ENCODE measurements at regions not wholly inside any gene's neighbourhood (a gene's known extent, or its start where the extent isn't known, plus 50 kb on each side); places are given as distances from the start of the nearest gene placed in this dataset.

DNA sequence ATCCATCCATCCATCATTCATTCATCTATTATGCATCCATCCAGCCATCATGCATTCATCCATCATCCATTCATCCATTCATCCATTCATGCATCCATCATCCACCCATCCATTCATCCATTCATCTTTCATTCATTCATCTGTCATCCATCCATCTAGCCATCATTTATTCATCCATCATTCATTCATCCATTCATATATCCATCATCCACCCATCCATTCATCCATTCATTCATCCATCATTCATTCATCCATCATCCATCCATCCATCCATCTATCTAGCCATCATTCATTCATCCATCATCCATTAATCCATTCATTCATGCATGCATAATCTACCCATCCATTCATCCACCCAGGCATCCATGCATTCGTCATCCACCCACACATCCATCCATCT is 1450.3 kb downstream of the TBC1D22A start:
- TF ChIP-seq, protein P1, sequence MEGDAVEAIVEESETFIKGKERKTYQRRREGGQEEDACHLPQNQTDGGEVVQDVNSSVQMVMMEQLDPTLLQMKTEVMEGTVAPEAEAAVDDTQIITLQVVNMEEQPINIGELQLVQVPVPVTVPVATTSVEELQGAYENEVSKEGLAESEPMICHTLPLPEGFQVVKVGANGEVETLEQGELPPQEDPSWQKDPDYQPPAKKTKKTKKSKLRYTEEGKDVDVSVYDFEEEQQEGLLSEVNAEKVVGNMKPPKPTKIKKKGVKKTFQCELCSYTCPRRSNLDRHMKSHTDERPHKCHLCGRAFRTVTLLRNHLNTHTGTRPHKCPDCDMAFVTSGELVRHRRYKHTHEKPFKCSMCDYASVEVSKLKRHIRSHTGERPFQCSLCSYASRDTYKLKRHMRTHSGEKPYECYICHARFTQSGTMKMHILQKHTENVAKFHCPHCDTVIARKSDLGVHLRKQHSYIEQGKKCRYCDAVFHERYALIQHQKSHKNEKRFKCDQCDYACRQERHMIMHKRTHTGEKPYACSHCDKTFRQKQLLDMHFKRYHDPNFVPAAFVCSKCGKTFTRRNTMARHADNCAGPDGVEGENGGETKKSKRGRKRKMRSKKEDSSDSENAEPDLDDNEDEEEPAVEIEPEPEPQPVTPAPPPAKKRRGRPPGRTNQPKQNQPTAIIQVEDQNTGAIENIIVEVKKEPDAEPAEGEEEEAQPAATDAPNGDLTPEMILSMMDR (IDR thresholded peaks at IDR 0.05; ENCODE audit: low read depth, low read length, missing control alignments), result no peak
- no peak for DNase-seq (ENCODE audit: low read depth)
- no peak overlapping the region for H3K4me3 ChIP-seq (ENCODE audit: low read depth, low read length)
- in situ Hi-C loops (cut with HindIII; ENCODE audit: low sequenced_read_pairs), result no loop called here

DNA sequence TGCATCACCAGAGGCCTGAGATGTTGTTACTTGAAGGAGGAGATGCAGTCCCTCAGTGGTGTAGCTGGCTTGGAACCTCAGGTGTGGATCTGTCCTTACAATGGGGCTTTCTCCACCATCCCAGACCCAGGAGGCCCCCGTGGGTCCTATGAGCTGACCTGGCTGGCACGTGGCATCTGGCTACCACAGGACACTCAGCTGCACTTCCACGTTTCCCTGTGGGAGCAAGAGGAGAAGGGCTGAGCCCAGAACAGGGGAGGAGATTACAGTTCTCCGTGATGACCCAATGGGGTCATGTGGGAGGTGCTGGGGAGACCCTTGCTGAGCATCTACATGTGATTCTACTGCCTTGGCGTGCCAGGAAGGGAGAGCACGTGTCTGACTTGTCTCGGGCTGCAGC is 1448.4 kb downstream of the TBC1D22A start:
- H3K4me3 ChIP-seq (ENCODE audit: low read depth, low read length), result no peak overlapping the region
- TF ChIP-seq, protein P1 (IDR thresholded peaks at IDR 0.05; ENCODE audit: low read depth, low read length, missing control alignments), result no peak
- in situ Hi-C loops (cut with HindIII; ENCODE audit: low sequenced_read_pairs), result no loop called here
- DNase-seq (ENCODE audit: low read depth), result no peak

DNA sequence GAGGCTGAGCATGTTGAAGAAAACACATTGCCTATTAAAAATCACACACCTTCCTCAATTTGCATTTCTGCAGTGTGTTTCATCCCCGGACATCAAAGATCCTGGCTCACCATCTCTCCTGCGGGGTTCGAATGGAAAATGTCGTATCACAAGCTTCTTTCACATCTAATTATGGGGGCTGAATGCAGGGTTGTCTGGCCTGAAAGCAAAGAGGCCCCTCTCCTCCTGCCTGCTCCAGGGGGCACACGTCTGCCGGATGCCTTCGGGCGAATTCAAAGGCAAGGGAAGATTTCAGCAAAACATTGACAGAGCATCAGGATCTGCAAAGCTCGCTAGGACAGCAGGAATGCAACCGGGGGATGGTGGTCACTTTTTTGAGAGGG is 1447.7 kb downstream of the TBC1D22A start:
- DNase-seq (ENCODE audit: low read depth), result no peak

DNA sequence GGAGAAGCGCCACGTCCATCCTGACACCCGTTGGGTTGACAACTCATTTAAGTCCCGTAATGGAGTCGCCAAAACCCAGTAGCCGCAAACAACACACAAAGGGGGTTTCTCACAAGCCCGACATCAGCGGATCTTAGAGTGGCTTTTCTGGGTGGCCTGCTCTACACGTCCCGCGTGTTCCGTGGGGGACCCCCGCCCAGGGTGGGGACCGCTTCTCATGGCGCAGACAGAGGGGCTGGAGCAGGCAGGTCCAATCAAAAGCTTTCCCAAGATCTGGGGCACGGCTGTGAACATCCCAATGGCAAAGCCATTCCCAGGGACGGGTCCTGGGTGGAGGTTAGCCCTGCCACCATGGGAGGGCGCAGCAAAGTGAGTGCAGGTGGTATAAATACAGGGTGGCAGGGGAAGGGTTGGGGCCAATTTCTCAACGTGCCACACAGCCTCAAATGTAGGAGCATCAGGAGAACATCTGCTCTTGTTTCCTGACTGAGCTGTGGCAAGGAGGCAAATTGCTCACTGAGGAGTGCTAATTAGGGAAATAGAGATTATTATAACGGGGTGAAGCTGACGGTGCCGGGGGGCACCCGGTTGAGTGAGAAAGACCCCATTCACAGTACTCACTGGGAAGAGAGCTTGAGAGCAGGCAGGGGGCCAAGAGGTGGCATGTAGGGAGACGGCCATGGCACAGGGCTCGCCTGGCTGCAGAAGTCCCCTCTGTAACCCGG is 1447.2 kb downstream of the TBC1D22A start:
- TF ChIP-seq, protein P1 (IDR thresholded peaks at IDR 0.05; ENCODE audit: low read depth, low read length, missing control alignments), result no peak
- H3K4me3 ChIP-seq (ENCODE audit: low read depth, low read length), result no peak overlapping the region
- no peak for DNase-seq (ENCODE audit: low read depth)
- in situ Hi-C loops (cut with HindIII; ENCODE audit: low sequenced_read_pairs), result no loop called here

More for the DNA sequence above, 1447.7 kb downstream of the TBC1D22A start:
- TF ChIP-seq, protein P1 (IDR thresholded peaks at IDR 0.05; ENCODE audit: low read depth, low read length, missing control alignments), result no peak
- no peak overlapping the region for H3K4me3 ChIP-seq (ENCODE audit: low read depth, low read length)
- in situ Hi-C loops (cut with HindIII; ENCODE audit: low sequenced_read_pairs), result no loop called here

DNA sequence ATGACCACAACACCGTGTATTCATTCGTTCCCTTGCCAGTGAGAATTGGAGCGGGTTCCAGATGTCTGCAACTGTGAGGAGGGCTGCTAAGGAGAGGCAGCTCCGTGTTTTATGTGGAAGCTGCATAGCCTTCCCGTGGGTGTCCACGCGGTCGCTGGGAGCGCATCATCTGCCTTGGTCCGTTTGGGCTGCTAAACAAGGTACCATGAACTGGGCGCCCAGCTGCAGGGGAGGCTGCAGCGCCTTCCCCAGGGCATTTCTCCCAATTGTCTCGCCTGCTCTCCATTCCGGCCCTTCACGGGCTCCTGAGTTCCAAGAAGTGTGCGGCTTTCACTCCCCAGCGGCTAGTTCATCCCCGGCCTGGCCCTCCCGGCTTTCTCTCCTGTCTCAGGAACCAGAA is 1446.4 kb downstream of the TBC1D22A start:
- in situ Hi-C loops (cut with HindIII; ENCODE audit: low sequenced_read_pairs), result no loop called here
- TF ChIP-seq, protein P1 (IDR thresholded peaks at IDR 0.05; ENCODE audit: low read depth, low read length, missing control alignments), result no peak
- DNase-seq (ENCODE audit: low read depth), result no peak
- H3K4me3 ChIP-seq (ENCODE audit: low read depth, low read length), result no peak overlapping the region

DNA sequence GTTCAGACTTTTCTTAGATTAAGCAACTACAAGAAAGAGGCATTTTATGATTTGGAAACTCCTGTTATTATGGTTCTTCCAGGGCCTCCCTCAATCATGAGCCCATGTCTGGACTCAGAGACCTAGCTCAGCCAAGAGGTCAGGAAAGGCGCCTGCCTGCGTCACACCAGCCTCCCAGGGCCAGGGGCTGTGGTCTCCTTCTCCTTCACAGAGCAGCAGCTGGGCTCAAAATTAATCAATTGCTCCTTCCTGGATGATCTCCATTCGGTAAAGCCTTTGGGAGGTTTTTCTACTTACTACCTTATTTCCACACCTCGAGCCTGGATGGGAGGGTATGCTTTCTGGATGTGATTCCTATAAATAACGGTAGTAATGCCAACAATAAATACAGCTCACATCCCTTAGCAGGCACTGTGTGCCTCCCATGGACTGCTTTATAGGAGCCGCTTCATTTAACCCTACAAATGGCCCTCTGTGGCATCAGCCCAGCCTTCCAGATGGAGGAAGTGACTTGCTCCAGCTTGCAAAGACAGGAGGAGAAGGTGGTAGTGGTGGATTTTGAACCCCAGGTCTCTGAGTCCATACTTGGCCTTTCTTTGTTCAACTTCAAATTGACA is 1445.6 kb downstream of the TBC1D22A start:
- TF ChIP-seq, protein P1 (IDR thresholded peaks at IDR 0.05; ENCODE audit: low read depth, low read length, missing control alignments), result no peak
- in situ Hi-C loops (cut with HindIII; ENCODE audit: low sequenced_read_pairs), result no loop called here
- no peak overlapping the region for H3K4me3 ChIP-seq (ENCODE audit: low read depth, low read length)
- DNase-seq (ENCODE audit: low read depth), result no peak
